GM12864 (cell line): ENCODE measurements at regions not wholly inside any gene's neighbourhood (a gene's known extent, or its start where the extent isn't known, plus 50 kb on each side); places are given as distances from the start of the nearest gene placed in this dataset.

Experiments used
- DNase-seq: peaks from one replicate; pipeline ENCODE4 v3.0.0-alpha.2; 2011; ENCODE audit warnings: low read depth
- H3K4me3 ChIP-seq: 2 replicates; pipeline ENCODE4 v1.5.1; 2011; ENCODE audit warnings: mild to moderate bottlenecking, low read depth, low read length, control low read depth
- CTCF ChIP-seq: IDR thresholded peaks from 2 replicates; pipeline ENCODE4 v1.5.1; 2011; ENCODE audit warnings: low read depth, mild to moderate bottlenecking, moderate library complexity, low read length, control low read depth, inconsistent platforms; ENCODE audit errors: missing control alignments

GRCh38 chr5:27701931-27702903 lies 663.8 kb upstream of the CDH9 start:
- DNase-seq: no peak
- no peak overlapping the region for H3K4me3 ChIP-seq
- no peak for TF ChIP-seq CTCF

- H3K4me3 ChIP-seq: no peak overlapping the region
- no peak for DNase-seq
- no peak for TF ChIP-seq CTCF
These were observed 662.1 kb upstream of the CDH9 start for GRCh38 chr5:27700526-27700925.

- TF ChIP-seq CTCF: no peak
- no peak overlapping the region for H3K4me3 ChIP-seq
- DNase-seq: no peak
These were observed 644.2 kb upstream of the CDH9 start for GRCh38 chr5:27682600-27682999.

GRCh38 chr5:27652505-27652904 lies 614.1 kb upstream of the CDH9 start:
- no peak for DNase-seq
- H3K4me3 ChIP-seq: no peak overlapping the region
- no peak for TF ChIP-seq CTCF

- no peak overlapping the region for H3K4me3 ChIP-seq
- no peak for TF ChIP-seq CTCF
- DNase-seq: no peak
These were observed 600.7 kb upstream of the CDH9 start for GRCh38 chr5:27639005-27639612.

- no peak for TF ChIP-seq CTCF
- DNase-seq: no peak
- H3K4me3 ChIP-seq: no peak overlapping the region
These were observed 581.6 kb upstream of the CDH9 start for GRCh38 chr5:27619982-27620381.
